ENCODE measurements at regions not wholly inside any gene's neighbourhood (a gene's known extent, or its start where the extent isn't known, plus 50 kb on each side); places are given as distances from the start of the nearest gene placed in this dataset.

- H3K27ac ChIP-seq = no peak overlapping the region
- no peak overlapping the region for H3K4me2 ChIP-seq
- no peak overlapping the region for H3K4me3 ChIP-seq
- FAIRE-seq = no peak
- ATAC-seq = no peak
- WGBS (ENCODE audit: missing lambda C conversion rate) = 75% methylated on average over 9 of the region's 9 CpGs
- no peaks in the 10 kb centered on the region for H3K9me3 ChIP-seq
- POLR2A ChIA-PET = no interaction called here
- H3K4me1 ChIP-seq = no peaks in the 10 kb centered on the region
- CTCF ChIA-PET = interaction anchor here (0.9 to 1.1 kb wide), 2 partner anchors 12 to 21 kb away, joined by 3 to 4 read pairs; no protein-coding TSS in a partner anchor
- DNase-seq (ENCODE audit: low read depth in 1 of 2, low spot score in 1 of 2) = no peak
- no peak for TF ChIP-seq PHF8 (IDR thresholded peaks at IDR 0.05; ENCODE audit: borderline replicate concordance, low read depth)
- no peak for TF ChIP-seq HDAC2 (IDR thresholded peaks at IDR 0.05)
- no peak for TF ChIP-seq ZC3H11A (IDR thresholded peaks at IDR 0.05)
- TF ChIP-seq KDM1A (IDR thresholded peaks at IDR 0.05; ENCODE audit: low read depth) = no peak
- TF ChIP-seq RFX5 (IDR thresholded peaks at IDR 0.05) = no peak
- TF ChIP-seq CBX8 (IDR thresholded peaks at IDR 0.05) = no peak
These were observed 65.0 kb upstream of the IFNGR1 start for GRCh38 chr6:137283940-137284810.

GRCh38 chr6:137283080-137283479, 63.9 kb upstream of the IFNGR1 start:
- WGBS (ENCODE audit: missing lambda C conversion rate) = 36% methylated on average over 2 of the region's 2 CpGs
- TF ChIP-seq CHD2 (IDR thresholded peaks at IDR 0.05; ENCODE audit: low read length, partially characterized antibody) (no peak), NR3C1 (IDR thresholded peaks at IDR 0.05) (no peak), CHD4 (IDR thresholded peaks at IDR 0.05; ENCODE audit: borderline replicate concordance) (no peak), EHMT2 (IDR thresholded peaks at IDR 0.05; ENCODE audit: low read depth) (no peak), CBX8 (IDR thresholded peaks at IDR 0.05) (no peak), HOXB13 (CRISPR knock-in tag; IDR thresholded peaks at IDR 0.05; ENCODE audit: low read depth) (no peak), TP53 (CRISPR knock-in tag; IDR thresholded peaks at IDR 0.05) (no peak), CTCF (IDR thresholded peaks at IDR 0.05) (no peak), CBX2 (IDR thresholded peaks at IDR 0.05; ENCODE audit: borderline replicate concordance, low read depth) (no peak), JUN (IDR thresholded peaks at IDR 0.05) (no peak), RFX5 (IDR thresholded peaks at IDR 0.05) (no peak), ZNF302 (CRISPR knock-in tag; IDR thresholded peaks at IDR 0.05) (no peak), ESRRA (IDR thresholded peaks at IDR 0.05; ENCODE audit: borderline replicate concordance, low read length) (no peak), KDM1A (IDR thresholded peaks at IDR 0.05; ENCODE audit: low read depth) (no peak), EHF (CRISPR knock-in tag; IDR thresholded peaks at IDR 0.05) (no peak), MAZ (IDR thresholded peaks at IDR 0.05; ENCODE audit: borderline replicate concordance, low read depth, low read length) (no peak)
- peaks cover 1% of the 10 kb centered on the region; the same call in 1 of the 3 replicates for H3K4me1 ChIP-seq
- no peak overlapping the region for H3K4me2 ChIP-seq
- H3K27ac ChIP-seq = no peak overlapping the region
- DNase-seq (ENCODE audit: low read depth in 1 of 2, low spot score in 1 of 2) = no peak
- no peak for FAIRE-seq
- no peak overlapping the region for H3K4me3 ChIP-seq
- CTCF ChIA-PET = interaction anchor here (0.7 kb wide), 2 partner anchors 52 to 57 kb away, joined by 3 read pairs; no protein-coding TSS in a partner anchor
- no peak for ATAC-seq
- no peaks in the 10 kb centered on the region for H3K9me3 ChIP-seq
- POLR2A ChIA-PET = no interaction called here

- DNase-seq (ENCODE audit: low read depth in 1 of 2, low spot score in 1 of 2) = no peak
These were observed 63.1 kb upstream of the IFNGR1 start for GRCh38 chr6:137282254-137282653.

More at GRCh38 chr6:137282254-137282653, 63.1 kb upstream of the IFNGR1 start:
- no peaks in the 10 kb centered on the region for H3K9me3 ChIP-seq
- no peak for FAIRE-seq
- ChIA-PET POLR2A (no interaction called here), CTCF (no interaction called here)
- H3K4me3 ChIP-seq = no peak overlapping the region
- no peak overlapping the region for H3K27ac ChIP-seq
- no peak overlapping the region for H3K4me2 ChIP-seq
- WGBS (ENCODE audit: missing lambda C conversion rate) = 64% methylated on average over 8 of the region's 8 CpGs
- TF ChIP-seq HMGXB4 (CRISPR knock-in tag; IDR thresholded peaks at IDR 0.05; ENCODE audit: borderline replicate concordance) (no peak), ATOH8 (CRISPR knock-in tag; IDR thresholded peaks at IDR 0.05; ENCODE audit: low read depth) (no peak), HEYL (CRISPR knock-in tag; IDR thresholded peaks at IDR 0.05) (no peak), CBX2 (IDR thresholded peaks at IDR 0.05; ENCODE audit: borderline replicate concordance, low read depth) (no peak), TP53 (CRISPR knock-in tag; IDR thresholded peaks at IDR 0.05) (no peak), CBX8 (IDR thresholded peaks at IDR 0.05) (no peak), BHLHE40 (IDR thresholded peaks at IDR 0.05; ENCODE audit: low read depth, low read length) (no peak), HOXA7 (CRISPR knock-in tag; IDR thresholded peaks at IDR 0.05) (no peak), HOXB5 (CRISPR knock-in tag; IDR thresholded peaks at IDR 0.05) (no peak), EHF (CRISPR knock-in tag; IDR thresholded peaks at IDR 0.05) (no peak), USF2 (IDR thresholded peaks at IDR 0.05) (no peak), CHD4 (IDR thresholded peaks at IDR 0.05; ENCODE audit: borderline replicate concordance) (no peak), EHMT2 (IDR thresholded peaks at IDR 0.05; ENCODE audit: low read depth) (no peak), SREBF2 (IDR thresholded peaks at IDR 0.05) (no peak)
- ATAC-seq = no peak
- H3K4me1 ChIP-seq = peaks cover 9% of the 10 kb centered on the region; the same call in 2 of the 3 replicates
